H1 (cell line): ENCODE measurements at regions not wholly inside any gene's neighbourhood (a gene's known extent, or its start where the extent isn't known, plus 50 kb on each side); places are given as distances from the start of the nearest gene placed in this dataset.

Source experiments
- GTF2F1 ChIP-seq: IDR thresholded peaks from 2 replicates; pipeline ENCODE4 v1.6.1; 2012; ENCODE audit warnings: low read depth, low read length, improper control_type of control experiment, borderline replicate concordance
- POLR2A ChIP-seq, 2 experiments: IDR thresholded peaks; 1 replicate in 1 of 2; 2 replicates in 1 of 2; pipeline ENCODE4 v1.6.1; 2011; ENCODE audit warnings: low read depth in 2 of 2, low read length in 2 of 2, mild to moderate bottlenecking in 2 of 2; ENCODE audit errors: control extremely low read depth in 1 of 2
- RNF2 ChIP-seq: fragments of 200-900, 300-1000 bp; sonication (generic); IDR thresholded peaks from 2 replicates; pipeline ENCODE4 v1.7.1; 2016; ENCODE audit warnings: borderline replicate concordance, low read depth, mild to moderate bottlenecking, antibody characterized with exemption, low read length; ENCODE audit not compliant: poor library complexity, severe bottlenecking; ENCODE audit errors: missing control alignments
- TAF1 ChIP-seq: IDR thresholded peaks from 2 replicates; pipeline ENCODE4 v1.6.1; 2011; ENCODE audit warnings: mild to moderate bottlenecking, low read depth, low read length
- TF ChIP-seq, protein P1 (sequence below): fragments of 300-600 bp; sonication (generic); IDR thresholded peaks from 2 replicates; pipeline ENCODE4 v1.7.1; 2012; ENCODE audit warnings: low read length, moderate library complexity, mild to moderate bottlenecking, inconsistent platforms; ENCODE audit not compliant: insufficient replicate concordance
- TF ChIP-seq, protein P2 (sequence below): IDR thresholded peaks from 2 replicates; pipeline ENCODE4 v1.6.1; 2011; ENCODE audit warnings: low read depth, mild to moderate bottlenecking, low read length; ENCODE audit not compliant: insufficient read depth

GRCh38 chr6:156517088-156517487 lies 260.1 kb upstream of the ARID1B start (continued):
- TF ChIP-seq, protein P1, sequence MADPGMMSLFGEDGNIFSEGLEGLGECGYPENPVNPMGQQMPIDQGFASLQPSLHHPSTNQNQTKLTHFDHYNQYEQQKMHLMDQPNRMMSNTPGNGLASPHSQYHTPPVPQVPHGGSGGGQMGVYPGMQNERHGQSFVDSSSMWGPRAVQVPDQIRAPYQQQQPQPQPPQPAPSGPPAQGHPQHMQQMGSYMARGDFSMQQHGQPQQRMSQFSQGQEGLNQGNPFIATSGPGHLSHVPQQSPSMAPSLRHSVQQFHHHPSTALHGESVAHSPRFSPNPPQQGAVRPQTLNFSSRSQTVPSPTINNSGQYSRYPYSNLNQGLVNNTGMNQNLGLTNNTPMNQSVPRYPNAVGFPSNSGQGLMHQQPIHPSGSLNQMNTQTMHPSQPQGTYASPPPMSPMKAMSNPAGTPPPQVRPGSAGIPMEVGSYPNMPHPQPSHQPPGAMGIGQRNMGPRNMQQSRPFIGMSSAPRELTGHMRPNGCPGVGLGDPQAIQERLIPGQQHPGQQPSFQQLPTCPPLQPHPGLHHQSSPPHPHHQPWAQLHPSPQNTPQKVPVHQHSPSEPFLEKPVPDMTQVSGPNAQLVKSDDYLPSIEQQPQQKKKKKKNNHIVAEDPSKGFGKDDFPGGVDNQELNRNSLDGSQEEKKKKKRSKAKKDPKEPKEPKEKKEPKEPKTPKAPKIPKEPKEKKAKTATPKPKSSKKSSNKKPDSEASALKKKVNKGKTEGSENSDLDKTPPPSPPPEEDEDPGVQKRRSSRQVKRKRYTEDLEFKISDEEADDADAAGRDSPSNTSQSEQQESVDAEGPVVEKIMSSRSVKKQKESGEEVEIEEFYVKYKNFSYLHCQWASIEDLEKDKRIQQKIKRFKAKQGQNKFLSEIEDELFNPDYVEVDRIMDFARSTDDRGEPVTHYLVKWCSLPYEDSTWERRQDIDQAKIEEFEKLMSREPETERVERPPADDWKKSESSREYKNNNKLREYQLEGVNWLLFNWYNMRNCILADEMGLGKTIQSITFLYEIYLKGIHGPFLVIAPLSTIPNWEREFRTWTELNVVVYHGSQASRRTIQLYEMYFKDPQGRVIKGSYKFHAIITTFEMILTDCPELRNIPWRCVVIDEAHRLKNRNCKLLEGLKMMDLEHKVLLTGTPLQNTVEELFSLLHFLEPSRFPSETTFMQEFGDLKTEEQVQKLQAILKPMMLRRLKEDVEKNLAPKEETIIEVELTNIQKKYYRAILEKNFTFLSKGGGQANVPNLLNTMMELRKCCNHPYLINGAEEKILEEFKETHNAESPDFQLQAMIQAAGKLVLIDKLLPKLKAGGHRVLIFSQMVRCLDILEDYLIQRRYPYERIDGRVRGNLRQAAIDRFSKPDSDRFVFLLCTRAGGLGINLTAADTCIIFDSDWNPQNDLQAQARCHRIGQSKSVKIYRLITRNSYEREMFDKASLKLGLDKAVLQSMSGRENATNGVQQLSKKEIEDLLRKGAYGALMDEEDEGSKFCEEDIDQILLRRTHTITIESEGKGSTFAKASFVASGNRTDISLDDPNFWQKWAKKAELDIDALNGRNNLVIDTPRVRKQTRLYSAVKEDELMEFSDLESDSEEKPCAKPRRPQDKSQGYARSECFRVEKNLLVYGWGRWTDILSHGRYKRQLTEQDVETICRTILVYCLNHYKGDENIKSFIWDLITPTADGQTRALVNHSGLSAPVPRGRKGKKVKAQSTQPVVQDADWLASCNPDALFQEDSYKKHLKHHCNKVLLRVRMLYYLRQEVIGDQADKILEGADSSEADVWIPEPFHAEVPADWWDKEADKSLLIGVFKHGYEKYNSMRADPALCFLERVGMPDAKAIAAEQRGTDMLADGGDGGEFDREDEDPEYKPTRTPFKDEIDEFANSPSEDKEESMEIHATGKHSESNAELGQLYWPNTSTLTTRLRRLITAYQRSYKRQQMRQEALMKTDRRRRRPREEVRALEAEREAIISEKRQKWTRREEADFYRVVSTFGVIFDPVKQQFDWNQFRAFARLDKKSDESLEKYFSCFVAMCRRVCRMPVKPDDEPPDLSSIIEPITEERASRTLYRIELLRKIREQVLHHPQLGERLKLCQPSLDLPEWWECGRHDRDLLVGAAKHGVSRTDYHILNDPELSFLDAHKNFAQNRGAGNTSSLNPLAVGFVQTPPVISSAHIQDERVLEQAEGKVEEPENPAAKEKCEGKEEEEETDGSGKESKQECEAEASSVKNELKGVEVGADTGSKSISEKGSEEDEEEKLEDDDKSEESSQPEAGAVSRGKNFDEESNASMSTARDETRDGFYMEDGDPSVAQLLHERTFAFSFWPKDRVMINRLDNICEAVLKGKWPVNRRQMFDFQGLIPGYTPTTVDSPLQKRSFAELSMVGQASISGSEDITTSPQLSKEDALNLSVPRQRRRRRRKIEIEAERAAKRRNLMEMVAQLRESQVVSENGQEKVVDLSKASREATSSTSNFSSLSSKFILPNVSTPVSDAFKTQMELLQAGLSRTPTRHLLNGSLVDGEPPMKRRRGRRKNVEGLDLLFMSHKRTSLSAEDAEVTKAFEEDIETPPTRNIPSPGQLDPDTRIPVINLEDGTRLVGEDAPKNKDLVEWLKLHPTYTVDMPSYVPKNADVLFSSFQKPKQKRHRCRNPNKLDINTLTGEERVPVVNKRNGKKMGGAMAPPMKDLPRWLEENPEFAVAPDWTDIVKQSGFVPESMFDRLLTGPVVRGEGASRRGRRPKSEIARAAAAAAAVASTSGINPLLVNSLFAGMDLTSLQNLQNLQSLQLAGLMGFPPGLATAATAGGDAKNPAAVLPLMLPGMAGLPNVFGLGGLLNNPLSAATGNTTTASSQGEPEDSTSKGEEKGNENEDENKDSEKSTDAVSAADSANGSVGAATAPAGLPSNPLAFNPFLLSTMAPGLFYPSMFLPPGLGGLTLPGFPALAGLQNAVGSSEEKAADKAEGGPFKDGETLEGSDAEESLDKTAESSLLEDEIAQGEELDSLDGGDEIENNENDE, result no peak
- TF ChIP-seq GTF2F1, result no peak
- TF ChIP-seq TAF1, result no peak
- TF ChIP-seq RNF2, result no peak
- TF ChIP-seq, protein P2, sequence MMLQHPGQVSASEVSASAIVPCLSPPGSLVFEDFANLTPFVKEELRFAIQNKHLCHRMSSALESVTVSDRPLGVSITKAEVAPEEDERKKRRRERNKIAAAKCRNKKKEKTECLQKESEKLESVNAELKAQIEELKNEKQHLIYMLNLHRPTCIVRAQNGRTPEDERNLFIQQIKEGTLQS, result no peak
- TF ChIP-seq POLR2A (IDR thresholded peaks at IDR 0.05; ENCODE audit: control extremely low read depth in 1 of 2, low read depth in 2 of 2, low read length in 2 of 2), result no peak
